ENCODE measurements at regions not wholly inside any gene's neighbourhood (a gene's known extent, or its start where the extent isn't known, plus 50 kb on each side); places are given as distances from the start of the nearest gene placed in this dataset.

DNA sequence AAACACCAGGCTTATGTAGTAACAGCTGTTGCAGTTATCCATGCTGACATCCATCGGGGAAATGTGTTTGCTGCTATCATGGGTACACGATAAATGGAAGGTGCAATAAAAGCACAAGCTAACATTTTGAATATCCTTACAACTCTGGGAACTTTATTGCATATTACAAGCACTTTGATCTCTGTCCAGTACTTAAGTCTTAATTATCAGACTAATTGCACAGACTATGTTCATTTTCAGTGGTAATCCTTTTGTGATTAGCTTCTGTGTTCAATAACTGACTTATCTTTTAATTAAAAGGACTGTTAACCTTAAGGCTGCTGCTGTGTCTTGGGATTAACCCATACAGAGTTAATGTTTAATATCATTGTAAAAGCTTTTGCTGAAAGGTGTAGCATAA is 101.4 kb upstream of the ATP5MC3 start:
- peaks cover 3% of the 10 kb centered on the region for H3K27me3 ChIP-seq (ENCODE audit: insufficient read depth, poor library complexity, severe bottlenecking)
- no peak for DNase-seq (ENCODE audit: low read depth in 1 of 2, low spot score in 1 of 2)
- no peak for TF ChIP-seq SPI1 (IDR thresholded peaks at IDR 0.05; ENCODE audit: borderline replicate concordance, low read depth)
- TF ChIP-seq GABPA (IDR thresholded peaks at IDR 0.05; ENCODE audit: low read depth), result no peak
- no peak for TF ChIP-seq POLR2AphosphoS5 (IDR thresholded peaks at IDR 0.05; ENCODE audit: low read depth)
- TF ChIP-seq, protein P1, sequence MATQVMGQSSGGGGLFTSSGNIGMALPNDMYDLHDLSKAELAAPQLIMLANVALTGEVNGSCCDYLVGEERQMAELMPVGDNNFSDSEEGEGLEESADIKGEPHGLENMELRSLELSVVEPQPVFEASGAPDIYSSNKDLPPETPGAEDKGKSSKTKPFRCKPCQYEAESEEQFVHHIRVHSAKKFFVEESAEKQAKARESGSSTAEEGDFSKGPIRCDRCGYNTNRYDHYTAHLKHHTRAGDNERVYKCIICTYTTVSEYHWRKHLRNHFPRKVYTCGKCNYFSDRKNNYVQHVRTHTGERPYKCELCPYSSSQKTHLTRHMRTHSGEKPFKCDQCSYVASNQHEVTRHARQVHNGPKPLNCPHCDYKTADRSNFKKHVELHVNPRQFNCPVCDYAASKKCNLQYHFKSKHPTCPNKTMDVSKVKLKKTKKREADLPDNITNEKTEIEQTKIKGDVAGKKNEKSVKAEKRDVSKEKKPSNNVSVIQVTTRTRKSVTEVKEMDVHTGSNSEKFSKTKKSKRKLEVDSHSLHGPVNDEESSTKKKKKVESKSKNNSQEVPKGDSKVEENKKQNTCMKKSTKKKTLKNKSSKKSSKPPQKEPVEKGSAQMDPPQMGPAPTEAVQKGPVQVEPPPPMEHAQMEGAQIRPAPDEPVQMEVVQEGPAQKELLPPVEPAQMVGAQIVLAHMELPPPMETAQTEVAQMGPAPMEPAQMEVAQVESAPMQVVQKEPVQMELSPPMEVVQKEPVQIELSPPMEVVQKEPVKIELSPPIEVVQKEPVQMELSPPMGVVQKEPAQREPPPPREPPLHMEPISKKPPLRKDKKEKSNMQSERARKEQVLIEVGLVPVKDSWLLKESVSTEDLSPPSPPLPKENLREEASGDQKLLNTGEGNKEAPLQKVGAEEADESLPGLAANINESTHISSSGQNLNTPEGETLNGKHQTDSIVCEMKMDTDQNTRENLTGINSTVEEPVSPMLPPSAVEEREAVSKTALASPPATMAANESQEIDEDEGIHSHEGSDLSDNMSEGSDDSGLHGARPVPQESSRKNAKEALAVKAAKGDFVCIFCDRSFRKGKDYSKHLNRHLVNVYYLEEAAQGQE (IDR thresholded peaks at IDR 0.05; ENCODE audit: insufficient replicate concordance, low read depth), result no peak
- TF ChIP-seq, protein P2, sequence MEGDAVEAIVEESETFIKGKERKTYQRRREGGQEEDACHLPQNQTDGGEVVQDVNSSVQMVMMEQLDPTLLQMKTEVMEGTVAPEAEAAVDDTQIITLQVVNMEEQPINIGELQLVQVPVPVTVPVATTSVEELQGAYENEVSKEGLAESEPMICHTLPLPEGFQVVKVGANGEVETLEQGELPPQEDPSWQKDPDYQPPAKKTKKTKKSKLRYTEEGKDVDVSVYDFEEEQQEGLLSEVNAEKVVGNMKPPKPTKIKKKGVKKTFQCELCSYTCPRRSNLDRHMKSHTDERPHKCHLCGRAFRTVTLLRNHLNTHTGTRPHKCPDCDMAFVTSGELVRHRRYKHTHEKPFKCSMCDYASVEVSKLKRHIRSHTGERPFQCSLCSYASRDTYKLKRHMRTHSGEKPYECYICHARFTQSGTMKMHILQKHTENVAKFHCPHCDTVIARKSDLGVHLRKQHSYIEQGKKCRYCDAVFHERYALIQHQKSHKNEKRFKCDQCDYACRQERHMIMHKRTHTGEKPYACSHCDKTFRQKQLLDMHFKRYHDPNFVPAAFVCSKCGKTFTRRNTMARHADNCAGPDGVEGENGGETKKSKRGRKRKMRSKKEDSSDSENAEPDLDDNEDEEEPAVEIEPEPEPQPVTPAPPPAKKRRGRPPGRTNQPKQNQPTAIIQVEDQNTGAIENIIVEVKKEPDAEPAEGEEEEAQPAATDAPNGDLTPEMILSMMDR (IDR thresholded peaks at IDR 0.05; ENCODE audit: insufficient read depth, low read length), result no peak

DNA sequence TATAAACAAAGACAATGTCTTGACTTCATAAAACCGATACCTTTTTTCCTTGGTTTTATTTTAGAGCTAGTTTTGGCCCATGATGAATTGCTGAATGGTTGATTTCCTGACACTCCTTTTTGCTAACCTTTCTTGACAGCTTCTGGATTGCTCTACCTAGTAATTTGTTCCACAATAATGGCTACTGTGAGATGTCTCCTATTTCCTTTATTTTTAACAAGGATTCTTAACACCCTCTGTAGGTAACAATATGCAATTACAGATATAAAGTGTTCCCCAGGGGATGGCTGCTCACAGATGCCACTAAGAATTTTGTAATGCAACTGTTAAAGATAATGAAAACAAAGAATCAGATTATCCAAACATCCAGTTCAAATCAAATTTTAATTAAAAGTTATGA is 100.8 kb upstream of the ATP5MC3 start:
- peak; percentile 6 to 7 for DNase-seq (ENCODE audit: low read depth in 1 of 2, low spot score in 1 of 2)
- no peak overlapping the region for H3K4me3 ChIP-seq (replicated peaks; ENCODE audit: insufficient read depth, low read length)
- H3K27me3 ChIP-seq (ENCODE audit: insufficient read depth, poor library complexity, severe bottlenecking), result peaks cover 2% of the 10 kb centered on the region
- no peak overlapping the region for H3K27ac ChIP-seq (replicated peaks)
- no peak for TF ChIP-seq POLR2AphosphoS5 (IDR thresholded peaks at IDR 0.05; ENCODE audit: low read depth)
- TF ChIP-seq, protein P2 (IDR thresholded peaks at IDR 0.05; ENCODE audit: insufficient read depth, low read length), result peak; percentile 19

More for the DNA sequence above, 101.4 kb upstream of the ATP5MC3 start:
- no peak overlapping the region for H3K27ac ChIP-seq (replicated peaks)
- no peak overlapping the region for H3K4me3 ChIP-seq (replicated peaks; ENCODE audit: insufficient read depth, low read length)

DNA sequence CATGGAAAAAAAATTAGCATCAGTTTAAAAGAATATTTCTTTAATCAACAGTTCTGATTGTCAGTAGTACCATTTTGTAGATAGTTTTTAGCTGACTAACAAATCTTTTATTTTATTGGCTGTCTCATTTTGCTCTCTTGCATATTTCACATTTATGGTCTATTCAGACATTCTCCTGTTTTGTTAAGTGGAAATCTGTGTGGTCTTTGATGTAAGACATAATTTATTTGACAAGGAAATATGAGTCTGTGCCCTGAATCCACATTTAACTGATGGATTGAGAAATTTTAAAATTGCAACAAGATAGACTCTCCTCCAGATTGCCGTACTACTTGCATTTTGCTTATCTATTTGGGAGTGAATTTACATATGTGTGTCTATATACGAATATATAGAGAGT is 96.3 kb upstream of the ATP5MC3 start:
- TF ChIP-seq POLR2AphosphoS5 (IDR thresholded peaks at IDR 0.05; ENCODE audit: low read depth) (no peak), SPI1 (IDR thresholded peaks at IDR 0.05; ENCODE audit: borderline replicate concordance, low read depth) (no peak), GABPA (IDR thresholded peaks at IDR 0.05; ENCODE audit: low read depth) (no peak)
- TF ChIP-seq, protein P2 (IDR thresholded peaks at IDR 0.05; ENCODE audit: insufficient read depth, low read length), result no peak
- TF ChIP-seq, protein P1 (IDR thresholded peaks at IDR 0.05; ENCODE audit: insufficient replicate concordance, low read depth), result no peak
- Histone ChIP-seq H3K27ac (replicated peaks) (no peak overlapping the region), H3K27me3 (ENCODE audit: insufficient read depth, poor library complexity, severe bottlenecking) (peaks cover 5% of the 10 kb centered on the region), H3K4me3 (replicated peaks; ENCODE audit: insufficient read depth, low read length) (no peak overlapping the region)
- DNase-seq (ENCODE audit: low read depth in 1 of 2, low spot score in 1 of 2), result no peak

DNA sequence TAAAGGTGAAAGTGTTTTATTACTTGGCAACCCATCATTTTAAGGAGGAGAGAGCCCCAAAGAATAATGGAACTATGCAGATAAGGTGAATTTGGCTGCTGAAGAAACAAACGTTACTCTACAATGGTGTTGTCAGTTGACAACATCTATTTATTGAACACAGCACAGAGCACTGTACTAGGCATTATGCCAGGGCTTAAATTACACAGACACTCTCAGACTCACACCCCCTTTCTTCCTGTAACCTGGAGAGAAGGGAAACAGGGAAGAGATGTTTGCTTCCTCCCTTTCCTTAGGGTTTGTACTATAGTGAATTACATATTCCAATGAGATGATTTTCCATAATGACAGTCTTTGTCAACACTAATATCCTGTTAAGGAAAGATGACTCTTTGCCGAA is 94.0 kb upstream of the ATP5MC3 start:
- H3K27ac ChIP-seq (replicated peaks), result no peak overlapping the region
- H3K4me3 ChIP-seq (replicated peaks; ENCODE audit: insufficient read depth, low read length), result no peak overlapping the region
- DNase-seq (ENCODE audit: low read depth in 1 of 2, low spot score in 1 of 2), result no peak
- TF ChIP-seq, protein P1 (IDR thresholded peaks at IDR 0.05; ENCODE audit: insufficient replicate concordance, low read depth), result no peak
- TF ChIP-seq, protein P2 (IDR thresholded peaks at IDR 0.05; ENCODE audit: insufficient read depth, low read length), result no peak
- TF ChIP-seq POLR2AphosphoS5 (IDR thresholded peaks at IDR 0.05; ENCODE audit: low read depth) (no peak), SPI1 (IDR thresholded peaks at IDR 0.05; ENCODE audit: borderline replicate concordance, low read depth) (no peak), GABPA (IDR thresholded peaks at IDR 0.05; ENCODE audit: low read depth) (no peak)
- H3K27me3 ChIP-seq (ENCODE audit: insufficient read depth, poor library complexity, severe bottlenecking), result peaks cover 6% of the 10 kb centered on the region

All from HL-60 (cell line).